Sigmoid colon (tissue), 4 donors: ENCODE measurements at regions not wholly inside any gene's neighbourhood (a gene's known extent, or its start where the extent isn't known, plus 50 kb on each side); places are given as distances from the start of the nearest gene placed in this dataset.

Source experiments
- CTCF ChIP-seq, 4 experiments: fragments of 450-650 bp in 3 of 4; fragments of 200-600 bp in 1 of 4; IDR thresholded peaks; one replicate each; pipeline ENCODE4 v1.5.1; 2016 to 2019; ENCODE audit warnings: antibody characterized with exemption in 4 of 4, mild to moderate bottlenecking in 3 of 4, moderate library complexity in 2 of 4
- EP300 ChIP-seq, 4 donors: sonication (generic); formaldehyde crosslinking; IDR thresholded peaks; one replicate each; pipeline ENCODE4 v1.6.1; 2017; ENCODE audit warnings: antibody characterized with exemption in 4 of 4
- POLR2A ChIP-seq, 2 donors: fragments of 450-650 bp; IDR thresholded peaks; one replicate each; pipeline ENCODE4 v1.6.1; 2016; ENCODE audit warnings: antibody characterized with exemption in 2 of 2, mild to moderate bottlenecking in 2 of 2, moderate library complexity in 2 of 2
- POLR2AphosphoS5 ChIP-seq, 4 donors: sonication (generic); formaldehyde crosslinking; IDR thresholded peaks; one replicate each; pipeline ENCODE4 v1.6.1; 2017; ENCODE audit warnings: antibody characterized with exemption in 4 of 4

- TF ChIP-seq POLR2A (IDR thresholded peaks at IDR 0.05) = no peak
- no peak for TF ChIP-seq EP300 (IDR thresholded peaks at IDR 0.05)
- TF ChIP-seq CTCF (IDR thresholded peaks at IDR 0.05) = no peak
- no peak for TF ChIP-seq POLR2AphosphoS5 (IDR thresholded peaks at IDR 0.05)
Observed at GRCh38 chr4:140256335-140256734, 102.4 kb upstream of the MAML3 start.
